ENCODE measurements at regions not wholly inside any gene's neighbourhood (a gene's known extent, or its start where the extent isn't known, plus 50 kb on each side); places are given as distances from the start of the nearest gene placed in this dataset.

DNA sequence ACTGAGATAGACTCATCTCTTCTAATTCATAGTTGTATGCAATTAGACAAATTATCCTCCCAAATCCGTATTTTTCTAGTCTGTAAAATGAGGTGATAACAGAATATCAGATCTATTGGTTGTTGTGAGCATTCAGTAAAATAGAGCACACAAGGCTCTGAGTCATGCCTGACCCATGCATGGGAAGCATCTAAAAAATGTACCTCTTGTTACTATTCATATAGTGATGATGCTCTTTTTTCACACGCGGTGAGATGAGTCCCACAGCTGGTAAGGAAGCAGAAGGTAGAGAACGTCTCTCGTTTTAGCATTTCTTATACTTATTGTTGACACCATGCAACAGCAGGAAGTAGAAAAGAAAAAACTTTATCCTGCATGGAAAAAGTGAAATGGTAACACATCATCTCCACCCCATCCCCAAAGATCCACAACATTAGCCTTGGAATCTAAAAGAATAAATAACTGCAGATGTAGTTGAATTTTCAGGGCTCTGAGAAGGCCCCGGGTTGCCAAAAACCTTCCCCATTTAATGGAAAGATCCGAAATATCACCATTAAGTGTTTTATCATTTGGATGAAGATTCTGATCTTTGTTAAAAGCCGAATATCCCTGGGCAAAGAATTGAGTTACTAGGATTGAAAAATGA lies 215.6 kb downstream of the TMEM114 start:
- TF ChIP-seq, protein P1, sequence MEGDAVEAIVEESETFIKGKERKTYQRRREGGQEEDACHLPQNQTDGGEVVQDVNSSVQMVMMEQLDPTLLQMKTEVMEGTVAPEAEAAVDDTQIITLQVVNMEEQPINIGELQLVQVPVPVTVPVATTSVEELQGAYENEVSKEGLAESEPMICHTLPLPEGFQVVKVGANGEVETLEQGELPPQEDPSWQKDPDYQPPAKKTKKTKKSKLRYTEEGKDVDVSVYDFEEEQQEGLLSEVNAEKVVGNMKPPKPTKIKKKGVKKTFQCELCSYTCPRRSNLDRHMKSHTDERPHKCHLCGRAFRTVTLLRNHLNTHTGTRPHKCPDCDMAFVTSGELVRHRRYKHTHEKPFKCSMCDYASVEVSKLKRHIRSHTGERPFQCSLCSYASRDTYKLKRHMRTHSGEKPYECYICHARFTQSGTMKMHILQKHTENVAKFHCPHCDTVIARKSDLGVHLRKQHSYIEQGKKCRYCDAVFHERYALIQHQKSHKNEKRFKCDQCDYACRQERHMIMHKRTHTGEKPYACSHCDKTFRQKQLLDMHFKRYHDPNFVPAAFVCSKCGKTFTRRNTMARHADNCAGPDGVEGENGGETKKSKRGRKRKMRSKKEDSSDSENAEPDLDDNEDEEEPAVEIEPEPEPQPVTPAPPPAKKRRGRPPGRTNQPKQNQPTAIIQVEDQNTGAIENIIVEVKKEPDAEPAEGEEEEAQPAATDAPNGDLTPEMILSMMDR (IDR thresholded peaks at IDR 0.05): no peak
- no peak for TF ChIP-seq POLR2A (IDR thresholded peaks at IDR 0.05)
